Caco-2 (cell line): ENCODE measurements at regions not wholly inside any gene's neighbourhood (a gene's known extent, or its start where the extent isn't known, plus 50 kb on each side); places are given as distances from the start of the nearest gene placed in this dataset.
A peak's percentile ranks its signal among the peaks of the same experiment; 100 is the strongest.

Experiments used
- BruUV-seq: library from RNA; stranded (reverse); fragments of 400-500 nt; replicated peaks from 2 replicates; lab custom pipeline; 2021; lab: Mats Ljungman, UMichigan
- CTCF ChIA-PET: fragments of 300-600 bp; sonication (Branson Sonifier 250); formaldehyde crosslinking; loops from one replicate; lab custom pipeline; 2022; ENCODE audit warnings: antibody characterized with exemption; lab: Charles Lee
- POLR2A ChIA-PET: fragments of 300-600 bp; sonication (Branson Sonifier 250); formaldehyde crosslinking; loops from one replicate; lab custom pipeline; 2022; ENCODE audit warnings: antibody characterized with exemption; lab: Charles Lee
- DNase-seq, 2 experiments: peaks; one replicate each; pipeline versions ENCODE4 v3.0.0 to v3.0.0-alpha.2; 2020 to 2022
- H3K27me3 ChIP-seq: replicated peaks from 2 replicates; pipeline ENCODE4 v1.6.0; 2011; ENCODE audit warnings: low read length; ENCODE audit not compliant: control insufficient read depth, insufficient read depth
- H3K36me3 ChIP-seq: 2 replicates; pipeline ENCODE4 v1.5.1; 2011; ENCODE audit warnings: low read length; ENCODE audit not compliant: control insufficient read depth, insufficient read depth
- H3K4me1 ChIP-seq: fragments of 250-450 bp; sonication (Bioruptor Pico); 2 replicates; pipeline ENCODE4 v1.5.1; 2020; ENCODE audit warnings: mild to moderate bottlenecking
- H3K4me3 ChIP-seq: 2 replicates; pipeline ENCODE4 v1.5.1; 2011; ENCODE audit warnings: low read depth, mild to moderate bottlenecking, control low read depth, low read length
- H3K9me3 ChIP-seq: fragments of 250-450 bp; sonication (Bioruptor Pico); 2 replicates; pipeline ENCODE4 v1.5.1; 2020; ENCODE audit warnings: mild to moderate bottlenecking, moderate library complexity
- H3K27ac Mint-ChIP-seq: one replicate; pipeline ENCODE4 v1.8.0; 2022; ENCODE audit warnings: mixed read lengths; ENCODE audit not compliant: unreplicated experiment
- H3K27me3 Mint-ChIP-seq: one replicate; pipeline ENCODE4 v1.8.0; 2022; ENCODE audit warnings: mixed read lengths; ENCODE audit not compliant: insufficient read depth, unreplicated experiment
- H3K36me3 Mint-ChIP-seq: one replicate; pipeline ENCODE4 v1.8.0; 2022; ENCODE audit warnings: mild to moderate bottlenecking, mixed read lengths; ENCODE audit not compliant: insufficient read depth, unreplicated experiment
- H3K4me1 Mint-ChIP-seq: one replicate; pipeline ENCODE4 v1.8.0; 2022; ENCODE audit warnings: low read depth, mixed read lengths; ENCODE audit not compliant: unreplicated experiment
- H3K4me3 Mint-ChIP-seq: one replicate; pipeline ENCODE4 v1.8.0; 2022; ENCODE audit warnings: mild to moderate bottlenecking, moderate library complexity, mixed read lengths; ENCODE audit not compliant: unreplicated experiment
- H3K9me3 Mint-ChIP-seq: one replicate; pipeline ENCODE4 v1.8.0; 2022; ENCODE audit warnings: mixed read lengths; ENCODE audit not compliant: unreplicated experiment
- intact Hi-C: fragments of 100-400 bp; cut with micrococcal nuclease; formaldehyde crosslinking; loops from one replicate; pipeline ENCODE4 v1.10.0; 2022; ENCODE audit not compliant: unreplicated experiment
- TF ChIP-seq, protein P1 (sequence below), 2 experiments: fragments of 200-600 bp in 1 of 2; IDR thresholded peaks; 1 replicate in 1 of 2; 2 replicates in 1 of 2; pipeline versions ENCODE4 v1.5.1 to v1.8.0; 2011 to 2022; ENCODE audit warnings: antibody characterized with exemption in 1 of 2, control low read depth in 1 of 2, inconsistent platforms in 1 of 2, low read depth in 1 of 2, low read length in 1 of 2, mild to moderate bottlenecking in 1 of 2, moderate library complexity in 1 of 2; ENCODE audit not compliant: insufficient read depth in 1 of 2, severe bottlenecking in 1 of 2, unreplicated experiment in 1 of 2

DNA sequence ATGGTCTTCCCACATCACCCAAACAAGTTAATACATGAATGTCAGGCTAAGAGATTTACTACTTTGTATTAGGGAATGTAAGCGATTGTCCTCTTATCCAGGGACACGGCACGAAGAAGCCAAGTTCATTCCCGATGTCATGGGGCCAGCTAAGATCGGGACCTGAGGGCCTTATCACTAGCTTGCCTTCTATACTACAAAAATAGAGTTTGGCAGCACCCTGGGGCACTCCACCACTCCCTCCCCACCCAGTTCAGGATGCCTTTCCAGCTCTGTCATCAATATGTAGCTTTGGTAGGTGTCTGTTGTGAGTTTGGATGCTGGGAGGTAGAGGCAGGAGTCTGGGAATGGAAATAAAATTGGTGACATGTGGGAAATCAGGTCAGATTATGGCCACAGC, 197.5 kb downstream of the ATG4C start:
- TF ChIP-seq, protein P1, sequence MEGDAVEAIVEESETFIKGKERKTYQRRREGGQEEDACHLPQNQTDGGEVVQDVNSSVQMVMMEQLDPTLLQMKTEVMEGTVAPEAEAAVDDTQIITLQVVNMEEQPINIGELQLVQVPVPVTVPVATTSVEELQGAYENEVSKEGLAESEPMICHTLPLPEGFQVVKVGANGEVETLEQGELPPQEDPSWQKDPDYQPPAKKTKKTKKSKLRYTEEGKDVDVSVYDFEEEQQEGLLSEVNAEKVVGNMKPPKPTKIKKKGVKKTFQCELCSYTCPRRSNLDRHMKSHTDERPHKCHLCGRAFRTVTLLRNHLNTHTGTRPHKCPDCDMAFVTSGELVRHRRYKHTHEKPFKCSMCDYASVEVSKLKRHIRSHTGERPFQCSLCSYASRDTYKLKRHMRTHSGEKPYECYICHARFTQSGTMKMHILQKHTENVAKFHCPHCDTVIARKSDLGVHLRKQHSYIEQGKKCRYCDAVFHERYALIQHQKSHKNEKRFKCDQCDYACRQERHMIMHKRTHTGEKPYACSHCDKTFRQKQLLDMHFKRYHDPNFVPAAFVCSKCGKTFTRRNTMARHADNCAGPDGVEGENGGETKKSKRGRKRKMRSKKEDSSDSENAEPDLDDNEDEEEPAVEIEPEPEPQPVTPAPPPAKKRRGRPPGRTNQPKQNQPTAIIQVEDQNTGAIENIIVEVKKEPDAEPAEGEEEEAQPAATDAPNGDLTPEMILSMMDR (IDR thresholded peaks at IDR 0.05; ENCODE audit: insufficient read depth in 1 of 2, low read depth in 1 of 2, low read length in 1 of 2, severe bottlenecking in 1 of 2, unreplicated experiment in 1 of 2), result no peak
- H3K27me3 Mint-ChIP-seq, result peaks cover 25% of the 10 kb centered on the region
- no peak overlapping the region for H3K27ac Mint-ChIP-seq
- CTCF ChIA-PET, result no interaction called here
- H3K4me1 Mint-ChIP-seq, result no peaks in the 10 kb centered on the region
- no peak overlapping the region for H3K4me3 ChIP-seq
- POLR2A ChIA-PET, result no interaction called here
- intact Hi-C loops, result no loop called here
- no TSS peak for BruUV-seq
- H3K4me3 Mint-ChIP-seq, result no peak overlapping the region
- H3K36me3 ChIP-seq, result no peaks in the 10 kb centered on the region
- H3K9me3 ChIP-seq, result no peaks in the 10 kb centered on the region
- no peaks in the 10 kb centered on the region for H3K9me3 Mint-ChIP-seq
- DNase-seq, result no peak
- no peaks in the 10 kb centered on the region for H3K36me3 Mint-ChIP-seq
- no peaks in the 10 kb centered on the region for H3K27me3 ChIP-seq
- no peaks in the 10 kb centered on the region for H3K4me1 ChIP-seq

DNA sequence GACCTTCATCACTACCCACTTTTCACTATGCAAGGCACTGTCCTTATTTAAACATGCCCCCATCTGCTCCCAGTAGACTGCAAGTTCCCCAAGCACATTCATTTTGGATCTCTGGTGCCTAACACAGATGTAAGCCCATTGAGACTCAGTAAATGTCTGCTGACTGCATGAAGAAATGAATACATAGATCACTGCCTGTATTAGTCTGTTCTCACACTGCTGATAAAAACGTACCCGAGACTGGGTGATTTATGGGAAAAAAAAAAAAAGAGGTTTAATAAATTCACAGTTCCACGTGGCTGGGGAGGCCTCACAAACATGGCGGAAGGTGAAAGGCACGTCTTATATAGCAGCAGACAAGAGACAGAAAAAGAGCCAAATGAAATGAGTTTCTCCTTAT, 204.9 kb downstream of the ATG4C start:
- POLR2A ChIA-PET, result no interaction called here
- Histone ChIP-seq H3K9me3 (no peaks in the 10 kb centered on the region), H3K4me1 (no peaks in the 10 kb centered on the region), H3K4me3 (no peak overlapping the region), H3K27me3 (no peaks in the 10 kb centered on the region), H3K36me3 (no peaks in the 10 kb centered on the region)
- H3K27me3 Mint-ChIP-seq, result peaks cover 26% of the 10 kb centered on the region
- no peak overlapping the region for H3K27ac Mint-ChIP-seq
- no TSS peak for BruUV-seq
- DNase-seq, result no peak
- no peaks in the 10 kb centered on the region for H3K9me3 Mint-ChIP-seq
- no peaks in the 10 kb centered on the region for H3K4me1 Mint-ChIP-seq
- TF ChIP-seq, protein P1 (IDR thresholded peaks at IDR 0.05; ENCODE audit: insufficient read depth in 1 of 2, low read depth in 1 of 2, low read length in 1 of 2, severe bottlenecking in 1 of 2, unreplicated experiment in 1 of 2), result no peak
- H3K4me3 Mint-ChIP-seq, result no peak overlapping the region
- no peaks in the 10 kb centered on the region for H3K36me3 Mint-ChIP-seq
- CTCF ChIA-PET, result no interaction called here
- intact Hi-C loops, result loop anchor here (1.0 kb wide), 1 partner anchor 148 kb away; no protein-coding TSS in a partner anchor

DNA sequence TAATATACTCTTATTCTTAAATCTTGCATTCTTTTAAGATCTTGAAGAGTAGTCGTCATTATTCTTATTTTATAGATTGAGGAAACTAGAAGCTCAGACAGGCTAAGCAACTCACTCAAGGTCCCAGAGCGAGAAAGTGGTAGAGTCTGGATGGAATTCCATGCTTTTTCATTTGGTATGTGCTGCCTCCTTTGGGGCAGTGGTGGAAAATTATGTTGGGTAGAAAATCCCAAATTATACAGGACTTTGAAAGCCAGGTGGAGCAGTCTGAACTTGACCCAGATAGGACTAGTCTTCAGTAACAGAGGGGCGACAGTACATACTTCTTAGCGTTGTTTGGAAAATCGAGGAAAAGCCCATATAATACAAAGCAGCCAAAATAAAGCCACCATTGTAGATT, 205.6 kb downstream of the ATG4C start:
- no peaks in the 10 kb centered on the region for H3K36me3 Mint-ChIP-seq
- BruUV-seq, result no TSS peak
- H3K9me3 ChIP-seq, result no peaks in the 10 kb centered on the region
- no peaks in the 10 kb centered on the region for H3K9me3 Mint-ChIP-seq
- TF ChIP-seq, protein P1 (IDR thresholded peaks at IDR 0.05; ENCODE audit: insufficient read depth in 1 of 2, low read depth in 1 of 2, low read length in 1 of 2, severe bottlenecking in 1 of 2, unreplicated experiment in 1 of 2), result peak in 1 of 2 experiments; percentile 22
- H3K27ac Mint-ChIP-seq, result no peak overlapping the region
- no peak overlapping the region for H3K4me3 ChIP-seq
- CTCF ChIA-PET, result no interaction called here
- no peaks in the 10 kb centered on the region for H3K36me3 ChIP-seq
- H3K27me3 Mint-ChIP-seq, result peaks cover 26% of the 10 kb centered on the region
- intact Hi-C loops, result loop anchor here (1.0 kb wide), 1 partner anchor 148 kb away; no protein-coding TSS in a partner anchor
- POLR2A ChIA-PET, result no interaction called here
- H3K27me3 ChIP-seq, result no peaks in the 10 kb centered on the region
- H3K4me3 Mint-ChIP-seq, result no peak overlapping the region
- DNase-seq, result peak in 1 of 2 experiments; percentile 2
- no peaks in the 10 kb centered on the region for H3K4me1 Mint-ChIP-seq
- no peaks in the 10 kb centered on the region for H3K4me1 ChIP-seq
